ENCODE measurements at regions not wholly inside any gene's neighbourhood (a gene's known extent, or its start where the extent isn't known, plus 50 kb on each side); places are given as distances from the start of the nearest gene placed in this dataset.
"Not testable (repeated sequence)": the region's sequence is repeated elsewhere in the genome, so short reads cannot be mapped to it uniquely, and the experiment has no call there.

DNA sequence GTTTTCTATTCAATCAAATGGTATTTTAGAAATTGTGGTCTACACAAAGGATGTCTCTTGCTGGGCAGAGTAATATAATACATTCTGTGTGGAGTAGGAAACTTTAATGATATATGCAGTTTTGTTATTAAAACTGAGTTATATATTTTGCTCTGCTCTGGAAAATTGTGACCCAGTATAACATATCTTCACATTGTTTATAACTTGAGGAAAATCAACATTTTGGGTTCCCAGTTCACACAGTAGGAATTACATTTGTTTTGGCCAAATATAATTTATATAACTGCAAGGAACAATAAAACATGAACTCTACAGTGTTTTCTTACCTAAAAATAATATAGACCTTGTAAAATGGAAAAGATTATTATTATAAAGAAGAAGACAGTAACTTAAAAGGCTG is 372.4 kb downstream of the OSR1 start:
- no peak for DNase-seq (ENCODE audit: low read depth in 2 of 2)

DNA sequence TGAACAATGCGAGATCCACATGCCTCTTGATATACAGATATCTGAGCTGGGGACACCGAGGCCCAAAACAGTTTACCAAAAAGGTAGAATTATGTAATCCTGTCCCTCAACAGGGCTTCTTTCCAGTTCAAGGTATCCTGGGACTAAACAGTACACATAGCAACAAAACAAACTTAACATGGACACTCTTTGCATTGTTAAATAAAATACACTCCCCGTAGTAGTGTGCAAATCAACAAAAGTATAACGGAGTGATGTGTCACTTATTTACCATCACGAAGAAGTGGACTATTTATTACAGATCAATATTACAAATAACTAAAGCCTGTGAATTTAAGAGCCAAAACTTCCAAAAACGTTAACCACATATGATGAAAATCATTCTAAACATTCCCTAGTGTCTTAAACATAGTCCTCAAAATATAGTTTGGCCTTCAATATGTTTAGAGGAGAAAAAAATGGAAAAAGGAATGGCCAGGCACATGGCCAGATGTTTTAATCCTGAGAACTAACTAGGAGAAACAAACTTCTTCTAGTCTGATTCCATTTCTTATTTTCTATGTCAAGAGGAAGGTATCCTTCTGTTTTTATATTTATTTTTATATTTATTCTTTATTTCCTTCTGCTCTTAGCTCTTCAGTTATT is 377.5 kb downstream of the OSR1 start:
- DNase-seq (ENCODE audit: low read depth in 2 of 2), result no peak

DNA sequence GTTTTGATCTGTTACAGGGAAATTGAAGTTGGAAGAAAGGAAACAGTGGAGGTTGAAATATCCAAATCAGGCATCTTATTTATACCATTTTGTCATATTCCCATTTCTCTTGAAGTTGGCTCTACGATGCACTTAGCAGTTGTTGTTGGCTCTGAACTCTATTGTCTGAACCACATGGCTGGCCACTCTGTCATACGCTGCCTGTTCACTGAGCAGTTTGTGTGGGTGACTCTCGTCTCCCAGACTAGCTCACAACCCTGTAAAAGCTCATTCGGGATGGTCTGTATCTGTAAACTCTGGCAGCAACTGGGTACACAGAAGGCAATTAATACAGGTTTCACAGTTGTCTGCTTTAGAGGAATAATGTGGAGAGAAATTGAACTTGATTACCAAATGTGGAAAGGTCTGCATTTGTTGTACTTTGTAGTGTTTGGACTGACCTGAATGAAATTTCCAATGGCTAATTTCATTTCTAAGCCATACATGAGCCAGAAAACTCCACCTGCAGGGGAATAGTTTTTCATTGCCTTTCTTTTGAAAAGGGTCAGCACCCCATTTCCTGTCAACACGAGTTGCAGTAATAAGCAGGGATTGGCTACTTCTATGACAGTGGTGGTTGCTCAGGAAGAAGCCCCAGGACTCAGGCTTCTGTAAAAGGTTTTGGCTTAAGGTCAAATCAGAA is 378.2 kb downstream of the OSR1 start:
- DNase-seq (ENCODE audit: low read depth in 2 of 2), result no peak

DNA sequence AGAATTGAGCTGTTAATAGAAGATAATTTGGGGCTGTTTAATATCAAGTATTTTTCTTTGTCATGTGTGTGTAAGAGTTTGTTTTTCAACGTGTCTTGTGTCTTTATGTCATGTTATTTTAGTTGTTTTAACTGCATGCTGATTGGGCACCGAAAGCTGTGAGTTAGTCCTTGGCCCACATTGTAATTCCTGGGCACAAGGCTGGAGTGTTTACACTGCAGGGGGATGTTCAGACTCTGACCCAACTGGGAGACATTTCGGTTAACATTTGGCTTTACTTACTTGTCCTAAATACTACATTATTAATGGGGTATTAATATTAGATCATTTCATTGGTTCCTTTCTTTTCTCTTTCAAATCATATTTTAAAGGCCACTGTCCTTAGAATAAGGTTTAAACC is 381.0 kb downstream of the OSR1 start:
- DNase-seq (ENCODE audit: low read depth in 2 of 2), result no peak

- DNase-seq (ENCODE audit: low read depth in 2 of 2), result no peak
These were observed 382.1 kb downstream of the OSR1 start for GRCh38 chr2:18976168-18976961.

DNA sequence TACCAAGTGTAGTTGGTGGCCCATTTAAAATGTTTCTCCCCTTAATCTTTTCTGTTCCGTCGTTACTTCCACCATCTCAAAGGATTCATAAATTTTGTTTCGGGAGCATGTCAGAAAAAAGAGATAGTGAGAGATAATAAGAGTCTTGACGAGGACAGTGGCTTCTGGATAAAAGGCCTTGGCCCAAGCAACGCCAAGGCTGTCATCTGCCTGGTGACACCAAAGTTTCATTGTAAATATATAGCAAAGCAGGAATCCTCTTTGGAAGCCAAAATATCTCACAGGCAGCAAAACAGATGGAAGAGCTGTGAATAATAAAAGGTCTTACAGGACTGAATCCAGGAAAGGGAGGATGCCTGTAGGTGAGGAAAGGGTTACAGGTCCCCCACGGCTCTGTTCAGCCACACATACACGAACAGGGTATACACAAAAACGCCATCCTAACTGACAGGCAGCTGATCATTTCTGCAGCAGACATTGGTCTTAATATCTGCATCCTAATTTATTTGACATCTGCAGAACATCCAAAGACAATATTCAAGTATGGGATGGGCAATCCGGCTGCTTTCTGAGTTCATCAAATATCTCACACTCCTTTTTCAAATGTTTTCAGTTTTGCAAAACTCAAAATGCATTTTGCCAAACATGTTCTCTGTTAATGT is 382.8 kb downstream of the OSR1 start:
- no peak for DNase-seq (ENCODE audit: low read depth in 2 of 2)

DNA sequence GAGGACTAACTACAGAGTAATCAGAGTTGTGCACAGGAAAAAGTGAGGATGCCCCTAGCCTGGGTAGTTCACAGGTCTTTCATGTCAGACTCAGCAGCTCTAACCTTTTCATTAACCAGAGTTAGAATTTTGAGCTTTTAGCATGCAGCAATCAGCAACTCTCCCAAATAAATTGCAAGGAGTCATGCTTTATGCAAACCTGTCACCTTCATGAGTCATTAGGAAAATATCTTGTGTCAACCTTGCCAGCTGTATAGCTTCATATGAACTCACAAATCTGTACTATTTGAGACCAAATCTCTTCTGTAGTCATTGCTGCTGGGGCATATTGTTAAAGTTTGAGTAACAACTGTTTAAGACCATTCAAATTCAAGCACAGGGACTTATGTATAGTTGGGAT is 382.3 kb upstream of the NT5C1B start:
- DNase-seq (ENCODE audit: low read depth in 2 of 2), result no peak

- no peak for DNase-seq (ENCODE audit: low read depth in 2 of 2)
These were observed 381.7 kb upstream of the NT5C1B start for GRCh38 chr2:18971069-18971378.

GRCh38 chr2:18966131-18966530 is 376.8 kb upstream of the NT5C1B start:
- no peak for DNase-seq (ENCODE audit: low read depth in 2 of 2)

GRCh38 chr2:18963739-18964256 is 374.4 kb upstream of the NT5C1B start:
- DNase-seq (ENCODE audit: low read depth in 2 of 2), result not testable (repeated sequence)

GRCh38 chr2:18961991-18962421 is 372.6 kb upstream of the NT5C1B start:
- DNase-seq (ENCODE audit: low read depth in 2 of 2), result no peak

GRCh38 chr2:18959952-18960717 is 370.8 kb upstream of the NT5C1B start:
- DNase-seq (ENCODE audit: low read depth in 2 of 2), result no peak

- no peak for DNase-seq (ENCODE audit: low read depth in 2 of 2)
These were observed 369.8 kb upstream of the NT5C1B start for GRCh38 chr2:18959200-18959599.

DNA sequence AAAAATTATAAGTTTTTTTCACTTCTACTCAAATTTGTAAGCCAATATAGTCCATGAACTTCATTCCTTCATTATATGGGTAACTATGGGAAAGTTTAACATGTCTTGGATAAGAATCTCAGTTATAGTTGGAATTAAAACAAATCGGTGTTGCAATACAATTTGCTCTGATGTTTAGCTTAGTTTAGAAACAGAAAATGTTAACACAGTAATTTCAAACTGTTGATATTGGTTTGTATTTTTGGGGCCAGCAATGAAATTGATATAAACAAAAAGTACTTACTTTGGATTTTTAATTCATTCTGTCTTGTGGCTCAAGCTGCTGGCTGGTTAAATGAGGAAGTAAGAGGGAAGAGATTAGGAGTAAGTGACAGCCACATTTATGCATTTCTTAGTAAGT is 368.5 kb upstream of the NT5C1B start:
- DNase-seq (ENCODE audit: low read depth in 2 of 2), result no peak

GRCh38 chr2:18950361-18950851 is 361.0 kb upstream of the NT5C1B start:
- DNase-seq (ENCODE audit: low read depth in 2 of 2), result no peak

GRCh38 chr2:18949871-18950270 is 360.5 kb upstream of the NT5C1B start:
- DNase-seq (ENCODE audit: low read depth in 2 of 2), result no peak

DNA sequence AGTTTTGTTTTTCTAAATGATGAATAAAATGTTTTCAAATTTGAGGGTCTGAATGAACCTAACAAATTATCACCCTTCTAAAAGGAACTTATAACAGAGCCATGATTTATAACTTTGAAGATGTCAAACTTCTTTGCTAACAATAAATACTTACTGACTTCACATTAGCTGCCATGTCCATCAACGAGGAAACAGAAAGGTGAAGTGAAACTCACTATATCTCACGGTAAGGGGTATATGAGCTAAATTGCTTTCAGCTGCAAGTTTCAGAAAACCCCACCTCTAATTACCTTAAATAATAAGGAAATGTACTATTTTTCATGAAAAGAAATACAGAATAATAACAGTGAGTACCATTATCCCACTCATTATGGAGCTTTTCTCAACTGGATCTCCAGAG is 350.8 kb upstream of the NT5C1B start:
- no peak for DNase-seq (ENCODE audit: low read depth in 2 of 2)

GRCh38 chr2:18939740-18940139 is 350.4 kb upstream of the NT5C1B start:
- not testable (repeated sequence) for DNase-seq (ENCODE audit: low read depth in 2 of 2)

- DNase-seq (ENCODE audit: low read depth in 2 of 2), result no peak
These were observed 345.5 kb upstream of the NT5C1B start for GRCh38 chr2:18934886-18935285.

DNA sequence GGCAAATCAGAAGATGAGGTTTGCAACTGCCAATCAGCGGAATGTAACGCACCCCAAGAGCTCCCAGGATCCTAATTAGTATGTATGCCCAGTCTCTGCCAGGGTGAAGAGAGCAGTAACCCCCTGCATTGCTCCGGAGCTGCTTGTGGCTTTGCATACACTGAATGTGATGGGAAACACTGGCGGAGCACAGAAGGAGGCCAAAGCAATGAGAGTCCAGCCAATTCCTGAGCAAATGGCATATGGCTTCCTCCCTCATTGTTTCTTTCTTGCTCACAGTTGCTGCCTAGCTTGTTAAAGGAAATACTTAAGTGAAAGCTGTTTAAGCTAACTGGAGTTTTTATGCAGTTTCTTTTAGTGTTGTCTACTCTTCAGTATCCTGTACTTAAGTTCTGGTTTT is 343.5 kb upstream of the NT5C1B start:
- DNase-seq (ENCODE audit: low read depth in 2 of 2), result no peak

- DNase-seq (ENCODE audit: low read depth in 2 of 2), result no peak
These were observed 341.6 kb upstream of the NT5C1B start for GRCh38 chr2:18930971-18931370.
